A549 (cell line): ENCODE measurements at regions not wholly inside any gene's neighbourhood (a gene's known extent, or its start where the extent isn't known, plus 50 kb on each side); places are given as distances from the start of the nearest gene placed in this dataset.

Experiments used
- ATAC-seq, 2 experiments: fragments of 200-7000 bp in 1 of 2; fragments of >200 bp in 1 of 2; cut with Nextera tagmentation in 1 of 2; cut with Tn5 transposase in 1 of 2; 3 replicates each; pipeline versions ENCODE4 v1.8.0 to v1.9.1; 2018 to 2020; ENCODE audit warnings: mild to moderate bottlenecking in 1 of 2, moderate library complexity in 1 of 2
- CTCF ChIA-PET: fragments of 300-600 bp; sonication (Branson Sonifier 250); formaldehyde crosslinking; extraction: SDS; loops from one replicate; lab custom pipeline; 2021; ENCODE audit warnings: antibody characterized with exemption, inconsistent platforms; lab: Yijun Ruan, JAX
- POLR2A ChIA-PET: fragments of 350-600 bp; formaldehyde crosslinking; extraction: SDS; loops from one replicate; lab custom pipeline; 2021; ENCODE audit warnings: antibody characterized with exemption, inconsistent platforms; lab: Yijun Ruan, JAX
- DNase-seq, 2 experiments: peaks; one replicate each; pipeline versions ENCODE4 v3.0.0 to v3.0.0-alpha.2; 2011 to 2016; ENCODE audit warnings: low read depth in 1 of 2, low spot score in 1 of 2
- FAIRE-seq: peaks from 2 replicates; lab custom pipeline; 2011; peaks lifted over from hg19 to GRCh38; lab: Jason Lieb, UNC
- H3K27ac ChIP-seq, 2 experiments: fragments of >200 bp; sonication (Bioruptor Twin); formaldehyde crosslinking; 3 replicates each; pipeline ENCODE4 v1.5.1; 2016 to 2017
- H3K4me1 ChIP-seq: fragments of >200 bp; sonication (Bioruptor Twin); formaldehyde crosslinking; 3 replicates; pipeline ENCODE4 v1.6.1; 2016
- H3K4me2 ChIP-seq: fragments of >200 bp; sonication (Bioruptor Twin); formaldehyde crosslinking; 3 replicates; pipeline ENCODE4 v1.6.1; 2016
- H3K4me3 ChIP-seq: fragments of >200 bp; sonication (Bioruptor Twin); formaldehyde crosslinking; 3 replicates; pipeline ENCODE4 v1.5.1; 2016
- H3K9me3 ChIP-seq: fragments of >200 bp; sonication (Bioruptor Twin); formaldehyde crosslinking; 3 replicates; pipeline ENCODE4 v1.6.1; 2016
- BHLHE40 ChIP-seq: IDR thresholded peaks from 2 replicates; pipeline ENCODE4 v1.6.1; 2012; ENCODE audit warnings: low read depth, low read length, inconsistent platforms
- CBX2 ChIP-seq: fragments of 200-600 bp; sonication (generic); IDR thresholded peaks from 2 replicates; pipeline ENCODE4 v1.6.1; 2016; ENCODE audit warnings: low read depth, mild to moderate bottlenecking, borderline replicate concordance
- CBX8 ChIP-seq: fragments of 200-600 bp; sonication (generic); IDR thresholded peaks from 2 replicates; pipeline ENCODE4 v1.6.1; 2016
- CEBPB ChIP-seq, 2 experiments: fragments of >200 bp in 1 of 2; sonication (Bioruptor Twin) in 1 of 2; formaldehyde crosslinking in 1 of 2; IDR thresholded peaks; 2 replicates each; pipeline ENCODE4 v1.6.1; 2012 to 2016
- CHD4 ChIP-seq: fragments of 200-600 bp; sonication (generic); IDR thresholded peaks from 2 replicates; pipeline ENCODE4 v1.6.1; 2016; ENCODE audit warnings: antibody characterized with exemption, mild to moderate bottlenecking, borderline replicate concordance
- EP300 ChIP-seq, 2 experiments: fragments of >200 bp; sonication (Bioruptor Twin); formaldehyde crosslinking; IDR thresholded peaks; 2 replicates in 1 of 2; 3 replicates in 1 of 2; pipeline ENCODE4 v1.6.1; 2016 to 2017
- ESRRA ChIP-seq: fragments of 150-350 bp; IDR thresholded peaks from 2 replicates; pipeline ENCODE4 v1.6.1; 2014; ENCODE audit warnings: mild to moderate bottlenecking, low read length, borderline replicate concordance
- FOSB ChIP-seq: fragments of 250-450 bp; sonication (Bioruptor Pico); IDR thresholded peaks from 2 replicates; pipeline ENCODE4 v1.5.0; 2020; ENCODE audit warnings: mild to moderate bottlenecking, moderate library complexity
- HOXB13 ChIP-seq: fragments of 250-450 bp; sonication (Bioruptor Pico); IDR thresholded peaks from 2 replicates; pipeline ENCODE4 v1.5.0; 2020; ENCODE audit warnings: low read depth, mild to moderate bottlenecking, moderate library complexity
- JUN ChIP-seq, 2 experiments: fragments of >200 bp; sonication (Bioruptor Twin); formaldehyde crosslinking; IDR thresholded peaks; 2 replicates in 1 of 2; 3 replicates in 1 of 2; pipeline ENCODE4 v1.6.1; 2016 to 2017
- JUNB ChIP-seq: fragments of >200 bp; sonication (Bioruptor Twin); formaldehyde crosslinking; IDR thresholded peaks from 2 replicates; pipeline ENCODE4 v1.6.1; 2016
- KDM1A ChIP-seq: fragments of 200-600 bp; sonication (generic); IDR thresholded peaks from 2 replicates; pipeline ENCODE4 v1.6.1; 2016; ENCODE audit warnings: low read depth, mild to moderate bottlenecking
- MAFK ChIP-seq: fragments of 450-650 bp; IDR thresholded peaks from 2 replicates; pipeline ENCODE4 v1.6.1; 2014; ENCODE audit not compliant: partially characterized antibody
- MYC ChIP-seq: IDR thresholded peaks from 2 replicates; pipeline ENCODE4 v1.6.1; 2012; ENCODE audit warnings: mild to moderate bottlenecking, inconsistent platforms, low read length, improper control_type of control experiment, borderline replicate concordance
- NR3C1 ChIP-seq: fragments of >200 bp; sonication (Bioruptor Twin); formaldehyde crosslinking; IDR thresholded peaks from 3 replicates; pipeline ENCODE4 v1.6.1; 2017
- RCOR1 ChIP-seq: fragments of 150-350 bp; IDR thresholded peaks from 2 replicates; pipeline ENCODE4 v1.6.1; 2014; ENCODE audit warnings: antibody characterized with exemption, low read length, low read depth
- RNF2 ChIP-seq: fragments of 200-600 bp; sonication (generic); IDR thresholded peaks from 2 replicates; pipeline ENCODE4 v1.6.1; 2016; ENCODE audit warnings: low read depth, mild to moderate bottlenecking, antibody characterized with exemption, moderate library complexity, borderline replicate concordance
- TP53 ChIP-seq: fragments of 250-450 bp; sonication (Bioruptor Pico); IDR thresholded peaks from 2 replicates; pipeline ENCODE4 v1.5.0; 2021; ENCODE audit warnings: mild to moderate bottlenecking, moderate library complexity
- ZC3H11A ChIP-seq: fragments of 450-650 bp; IDR thresholded peaks from 2 replicates; pipeline ENCODE4 v1.6.1; 2014; ENCODE audit warnings: antibody characterized with exemption, mild to moderate bottlenecking
- ZFP36 ChIP-seq: fragments of 450-650 bp; IDR thresholded peaks from 2 replicates; pipeline ENCODE4 v1.6.1; 2014; ENCODE audit warnings: borderline replicate concordance; ENCODE audit not compliant: partially characterized antibody
- ZNF302 ChIP-seq: fragments of 250-450 bp; sonication (Bioruptor Pico); IDR thresholded peaks from 2 replicates; pipeline ENCODE4 v1.9.0; 2021; ENCODE audit warnings: inconsistent platforms, mild to moderate bottlenecking, moderate library complexity
- ZSCAN20 ChIP-seq: fragments of 250-450 bp; sonication (Bioruptor Pico); IDR thresholded peaks from 2 replicates; pipeline ENCODE4 v1.8.0; 2022; ENCODE audit warnings: mild to moderate bottlenecking, moderate library complexity
- WGBS: methylation state at CpG from one replicate; pipeline ENCODE4 v1.1.6; 2017; ENCODE audit errors: missing lambda C conversion rate; 5-methylcytosine and 5-hydroxymethylcytosine counted together
- TF ChIP-seq, protein P1 (sequence below): fragments of 200-600 bp; sonication (generic); IDR thresholded peaks from 2 replicates; pipeline ENCODE4 v1.6.1; 2016; ENCODE audit warnings: antibody characterized with exemption, mild to moderate bottlenecking, moderate library complexity
- TF ChIP-seq, protein P2 (sequence below): IDR thresholded peaks from 2 replicates; pipeline ENCODE4 v1.6.1; 2012
- TF ChIP-seq, protein P3 (sequence below): fragments of >200 bp; sonication (Bioruptor Twin); formaldehyde crosslinking; IDR thresholded peaks from 2 replicates; pipeline ENCODE4 v1.6.1; 2016
- TF ChIP-seq, protein P4 (sequence below): fragments of 450-650 bp; IDR thresholded peaks from 2 replicates; pipeline ENCODE4 v1.6.1; 2014; ENCODE audit warnings: antibody characterized with exemption
- TF ChIP-seq, protein P5 (sequence below): fragments of 250-450 bp; sonication (Bioruptor Pico); IDR thresholded peaks from 2 replicates; pipeline ENCODE4 v1.5.0; 2021; ENCODE audit warnings: mild to moderate bottlenecking, moderate library complexity, borderline replicate concordance
- TF ChIP-seq, protein P6 (sequence below): fragments of >200 bp; sonication (Bioruptor Twin); formaldehyde crosslinking; IDR thresholded peaks from 3 replicates; pipeline ENCODE4 v1.6.1; 2016

DNA sequence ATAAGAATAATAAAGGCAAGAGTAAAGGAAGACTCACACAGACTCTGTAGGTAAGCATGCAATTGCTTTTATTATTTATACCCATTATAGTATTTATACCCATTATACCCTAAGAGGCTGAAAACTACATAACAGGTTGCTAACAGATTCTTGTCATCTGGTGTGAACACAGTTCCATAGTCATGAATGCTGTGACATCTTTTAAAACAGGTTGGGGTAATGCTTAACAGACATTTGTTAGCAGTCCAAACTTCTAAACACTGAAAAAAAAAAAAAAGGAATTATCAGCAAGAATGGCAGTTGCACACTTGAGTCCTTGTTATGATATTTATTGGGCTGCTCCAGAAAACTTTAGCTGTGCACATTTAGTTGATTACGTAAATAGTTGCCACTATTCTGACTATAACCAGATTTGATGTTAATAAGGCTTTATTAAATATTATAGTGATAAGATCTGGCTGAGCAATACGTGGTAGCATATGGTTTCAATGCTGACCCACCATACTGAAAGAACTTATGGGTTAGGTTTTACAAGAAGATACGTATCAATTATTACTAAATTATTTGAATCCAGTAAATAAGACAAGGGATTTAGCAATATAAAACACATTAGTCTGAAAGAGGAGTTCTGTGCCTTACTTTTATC, 888.8 kb downstream of the LRRTM4 start:
- no peak for DNase-seq
- Histone ChIP-seq H3K4me3 (no peak overlapping the region), H3K27ac (no peak overlapping the region), H3K9me3 (no peaks in the 10 kb centered on the region; the same call in 1 of the 3 replicates), H3K4me2 (no peak overlapping the region)
- POLR2A ChIA-PET, result no interaction called here
- WGBS, result 7% methylated on average over 3 of the region's 3 CpGs
- TF ChIP-seq EP300 (IDR thresholded peaks at IDR 0.05) (no peak), ZC3H11A (no peak), ZFP36 (no peak)
- TF ChIP-seq, protein P1, sequence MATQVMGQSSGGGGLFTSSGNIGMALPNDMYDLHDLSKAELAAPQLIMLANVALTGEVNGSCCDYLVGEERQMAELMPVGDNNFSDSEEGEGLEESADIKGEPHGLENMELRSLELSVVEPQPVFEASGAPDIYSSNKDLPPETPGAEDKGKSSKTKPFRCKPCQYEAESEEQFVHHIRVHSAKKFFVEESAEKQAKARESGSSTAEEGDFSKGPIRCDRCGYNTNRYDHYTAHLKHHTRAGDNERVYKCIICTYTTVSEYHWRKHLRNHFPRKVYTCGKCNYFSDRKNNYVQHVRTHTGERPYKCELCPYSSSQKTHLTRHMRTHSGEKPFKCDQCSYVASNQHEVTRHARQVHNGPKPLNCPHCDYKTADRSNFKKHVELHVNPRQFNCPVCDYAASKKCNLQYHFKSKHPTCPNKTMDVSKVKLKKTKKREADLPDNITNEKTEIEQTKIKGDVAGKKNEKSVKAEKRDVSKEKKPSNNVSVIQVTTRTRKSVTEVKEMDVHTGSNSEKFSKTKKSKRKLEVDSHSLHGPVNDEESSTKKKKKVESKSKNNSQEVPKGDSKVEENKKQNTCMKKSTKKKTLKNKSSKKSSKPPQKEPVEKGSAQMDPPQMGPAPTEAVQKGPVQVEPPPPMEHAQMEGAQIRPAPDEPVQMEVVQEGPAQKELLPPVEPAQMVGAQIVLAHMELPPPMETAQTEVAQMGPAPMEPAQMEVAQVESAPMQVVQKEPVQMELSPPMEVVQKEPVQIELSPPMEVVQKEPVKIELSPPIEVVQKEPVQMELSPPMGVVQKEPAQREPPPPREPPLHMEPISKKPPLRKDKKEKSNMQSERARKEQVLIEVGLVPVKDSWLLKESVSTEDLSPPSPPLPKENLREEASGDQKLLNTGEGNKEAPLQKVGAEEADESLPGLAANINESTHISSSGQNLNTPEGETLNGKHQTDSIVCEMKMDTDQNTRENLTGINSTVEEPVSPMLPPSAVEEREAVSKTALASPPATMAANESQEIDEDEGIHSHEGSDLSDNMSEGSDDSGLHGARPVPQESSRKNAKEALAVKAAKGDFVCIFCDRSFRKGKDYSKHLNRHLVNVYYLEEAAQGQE, result no peak
- TF ChIP-seq, protein P2, sequence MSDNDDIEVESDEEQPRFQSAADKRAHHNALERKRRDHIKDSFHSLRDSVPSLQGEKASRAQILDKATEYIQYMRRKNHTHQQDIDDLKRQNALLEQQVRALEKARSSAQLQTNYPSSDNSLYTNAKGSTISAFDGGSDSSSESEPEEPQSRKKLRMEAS, result no peak
- TF ChIP-seq, protein P3, sequence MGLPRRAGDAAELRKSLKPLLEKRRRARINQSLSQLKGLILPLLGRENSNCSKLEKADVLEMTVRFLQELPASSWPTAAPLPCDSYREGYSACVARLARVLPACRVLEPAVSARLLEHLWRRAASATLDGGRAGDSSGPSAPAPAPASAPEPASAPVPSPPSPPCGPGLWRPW, result no peak
- TF ChIP-seq, all 56 proteins: peak for 0
- no peaks in the 10 kb centered on the region for H3K4me1 ChIP-seq
- CTCF ChIA-PET, result interaction anchor here (0.6 kb wide), 1 partner anchor 867 kb away, joined by 4 read pairs; no protein-coding TSS in a partner anchor
- no peak for ATAC-seq
- no peak for FAIRE-seq

DNA sequence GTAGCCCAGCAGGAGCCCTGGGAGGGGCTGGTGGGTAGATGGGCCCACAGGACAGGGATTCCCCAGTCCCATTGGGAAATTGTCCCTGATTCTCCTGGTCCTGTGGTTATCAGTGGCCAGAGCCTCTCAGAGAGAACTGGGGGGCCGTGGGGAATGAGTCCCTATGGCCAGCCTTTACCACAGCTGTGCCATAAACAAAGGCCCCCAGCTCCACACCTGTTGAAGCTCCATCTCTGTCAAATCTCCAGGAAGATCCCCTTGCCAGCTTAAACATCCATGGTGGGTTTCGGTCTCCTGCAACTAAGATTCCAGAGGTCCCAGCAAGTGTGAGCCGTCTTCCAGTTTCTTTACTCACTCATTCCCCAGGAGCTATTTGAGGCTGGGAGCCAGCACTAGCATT, 897.1 kb downstream of the LRRTM4 start:
- no peak overlapping the region for H3K27ac ChIP-seq
- ChIA-PET CTCF (no interaction called here), POLR2A (no interaction called here)
- DNase-seq (no peak), FAIRE-seq (no peak), ATAC-seq (no peak)
- 27% methylated on average over 3 of the region's 3 CpGs for WGBS
- H3K4me2 ChIP-seq, result no peak overlapping the region
- H3K4me3 ChIP-seq, result no peak overlapping the region
- no peaks in the 10 kb centered on the region for H3K4me1 ChIP-seq
- TF ChIP-seq ESRRA (no peak), FOSB (no peak), ZSCAN20 (CRISPR knock-in tag) (no peak), JUN (IDR thresholded peaks at IDR 0.05) (no peak), RNF2 (no peak), JUNB (no peak), NR3C1 (no peak), ZC3H11A (no peak), HOXB13 (no peak), CEBPB (IDR thresholded peaks at IDR 0.05) (no peak), CBX8 (no peak), CBX2 (no peak), TP53 (CRISPR knock-in tag) (no peak)
- TF ChIP-seq, protein P4, sequence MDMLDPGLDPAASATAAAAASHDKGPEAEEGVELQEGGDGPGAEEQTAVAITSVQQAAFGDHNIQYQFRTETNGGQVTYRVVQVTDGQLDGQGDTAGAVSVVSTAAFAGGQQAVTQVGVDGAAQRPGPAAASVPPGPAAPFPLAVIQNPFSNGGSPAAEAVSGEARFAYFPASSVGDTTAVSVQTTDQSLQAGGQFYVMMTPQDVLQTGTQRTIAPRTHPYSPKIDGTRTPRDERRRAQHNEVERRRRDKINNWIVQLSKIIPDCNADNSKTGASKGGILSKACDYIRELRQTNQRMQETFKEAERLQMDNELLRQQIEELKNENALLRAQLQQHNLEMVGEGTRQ, result no peak
- TF ChIP-seq, all 56 proteins: peak for 0
- H3K9me3 ChIP-seq, result no peaks in the 10 kb centered on the region; the same call in 2 of the 3 replicates

DNA sequence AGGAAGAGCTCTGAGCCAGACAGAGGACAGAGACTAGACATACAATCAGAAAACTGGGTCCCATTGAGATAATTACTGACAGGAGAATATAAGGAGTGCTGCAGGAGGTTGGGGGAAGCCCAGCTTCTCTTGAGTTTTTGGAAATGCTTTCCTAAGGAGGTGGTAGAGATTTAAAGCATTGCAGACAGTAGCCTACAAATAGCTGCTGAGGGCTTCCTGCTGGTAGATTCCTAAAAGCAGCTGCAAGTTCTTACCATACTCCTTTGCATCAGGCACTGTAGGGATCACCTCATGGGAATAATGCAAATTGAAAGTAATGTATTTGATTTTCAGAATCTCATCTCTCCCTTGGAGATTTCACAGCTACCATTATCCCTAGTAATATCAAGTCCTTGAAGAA, 902.6 kb upstream of the GCFC2 start:
- DNase-seq, result no peak
- no peak overlapping the region for H3K27ac ChIP-seq
- no peak overlapping the region for H3K4me3 ChIP-seq
- no peaks in the 10 kb centered on the region for H3K4me1 ChIP-seq
- ChIA-PET CTCF (no interaction called here), POLR2A (no interaction called here)
- no peaks in the 10 kb centered on the region; the same call in 2 of the 3 replicates for H3K9me3 ChIP-seq
- no peak overlapping the region for H3K4me2 ChIP-seq
- no peak for FAIRE-seq
- no peak for ATAC-seq
- TF ChIP-seq CHD4 (no peak), RCOR1 (no peak), BHLHE40 (no peak), ZNF302 (CRISPR knock-in tag) (no peak), KDM1A (no peak), MAFK (no peak), MYC (no peak)
- TF ChIP-seq, protein P5, sequence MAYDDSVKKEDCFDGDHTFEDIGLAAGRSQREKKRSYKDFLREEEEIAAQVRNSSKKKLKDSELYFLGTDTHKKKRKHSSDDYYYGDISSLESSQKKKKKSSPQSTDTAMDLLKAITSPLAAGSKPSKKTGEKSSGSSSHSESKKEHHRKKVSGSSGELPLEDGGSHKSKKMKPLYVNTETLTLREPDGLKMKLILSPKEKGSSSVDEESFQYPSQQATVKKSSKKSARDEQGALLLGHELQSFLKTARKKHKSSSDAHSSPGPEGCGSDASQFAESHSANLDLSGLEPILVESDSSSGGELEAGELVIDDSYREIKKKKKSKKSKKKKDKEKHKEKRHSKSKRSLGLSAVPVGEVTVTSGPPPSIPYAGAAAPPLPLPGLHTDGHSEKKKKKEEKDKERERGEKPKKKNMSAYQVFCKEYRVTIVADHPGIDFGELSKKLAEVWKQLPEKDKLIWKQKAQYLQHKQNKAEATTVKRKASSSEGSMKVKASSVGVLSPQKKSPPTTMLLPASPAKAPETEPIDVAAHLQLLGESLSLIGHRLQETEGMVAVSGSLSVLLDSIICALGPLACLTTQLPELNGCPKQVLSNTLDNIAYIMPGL (CRISPR knock-in tag), result no peak
- TF ChIP-seq, protein P6, sequence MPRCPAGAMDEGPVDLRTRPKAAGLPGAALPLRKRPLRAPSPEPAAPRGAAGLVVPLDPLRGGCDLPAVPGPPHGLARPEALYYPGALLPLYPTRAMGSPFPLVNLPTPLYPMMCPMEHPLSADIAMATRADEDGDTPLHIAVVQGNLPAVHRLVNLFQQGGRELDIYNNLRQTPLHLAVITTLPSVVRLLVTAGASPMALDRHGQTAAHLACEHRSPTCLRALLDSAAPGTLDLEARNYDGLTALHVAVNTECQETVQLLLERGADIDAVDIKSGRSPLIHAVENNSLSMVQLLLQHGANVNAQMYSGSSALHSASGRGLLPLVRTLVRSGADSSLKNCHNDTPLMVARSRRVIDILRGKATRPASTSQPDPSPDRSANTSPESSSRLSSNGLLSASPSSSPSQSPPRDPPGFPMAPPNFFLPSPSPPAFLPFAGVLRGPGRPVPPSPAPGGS, result no peak
